IMR-90 (cell line): ENCODE measurements at regions not wholly inside any gene's neighbourhood (a gene's known extent, or its start where the extent isn't known, plus 50 kb on each side); places are given as distances from the start of the nearest gene placed in this dataset.

Source experiments
- ATAC-seq: fragments of 200-7000 bp; cut with Tn5 transposase; 2 replicates; pipeline ENCODE4 v1.9.1; 2020; ENCODE audit warnings: low read depth, mild to moderate bottlenecking, moderate library complexity
- BruUV-seq: library from RNA; stranded (reverse); fragments of 400-500 nt; replicated peaks from 2 replicates; lab custom pipeline; 2021; lab: Mats Ljungman, UMichigan
- CTCF ChIA-PET: fragments of 300-600 bp; formaldehyde crosslinking; extraction: SDS; loops from one replicate; lab custom pipeline; 2021; ENCODE audit warnings: antibody characterized with exemption; lab: Yijun Ruan, JAX
- POLR2A ChIA-PET: fragments of 300-600 bp; sonication (Branson Sonifier 250); formaldehyde crosslinking; loops from one replicate; lab custom pipeline; 2022; ENCODE audit warnings: antibody characterized with exemption; ENCODE audit not compliant: unreplicated experiment; lab: Charles Lee
- DNase-seq: peaks from one replicate; pipeline ENCODE4 v3.0.0; 2013
- H2AFZ ChIP-seq: replicated peaks from 2 replicates; pipeline ENCODE3; 2013; ENCODE audit warnings: low read length, mild to moderate bottlenecking; ENCODE audit not compliant: poor library complexity
- H2AK5ac ChIP-seq: 2 replicates; pipeline ENCODE4 v1.6.1; 2013; ENCODE audit warnings: low read depth, low read length, inconsistent platforms
- H2AK9ac ChIP-seq: replicated peaks from 2 replicates; pipeline ENCODE3; 2013; ENCODE audit warnings: mild to moderate bottlenecking, low read depth, low read length, moderate library complexity; ENCODE audit not compliant: poor library complexity
- H2BK120ac ChIP-seq: 2 replicates; pipeline ENCODE4 v1.6.1; 2013; ENCODE audit warnings: low read depth, low read length, inconsistent platforms
- H2BK15ac ChIP-seq: 3 replicates; pipeline ENCODE4 v1.6.1; 2013; ENCODE audit warnings: low read depth, low read length, inconsistent platforms
- H2BK20ac ChIP-seq: 2 replicates; pipeline ENCODE4 v1.6.1; 2013; ENCODE audit warnings: low read depth, mild to moderate bottlenecking, inconsistent platforms, low read length, moderate library complexity
- H2BK5ac ChIP-seq: 2 replicates; pipeline ENCODE4 v1.6.1; 2013; ENCODE audit warnings: mild to moderate bottlenecking, low read depth, low read length, inconsistent platforms; ENCODE audit not compliant: poor library complexity, severe bottlenecking
- H3K14ac ChIP-seq: replicated peaks from 2 replicates; pipeline ENCODE4 v1.6.1; 2013; ENCODE audit warnings: low read depth, low read length, inconsistent platforms
- H3K18ac ChIP-seq: 2 replicates; pipeline ENCODE4 v1.6.1; 2013; ENCODE audit warnings: low read depth, low read length, control low read depth
- H3K23ac ChIP-seq: 2 replicates; pipeline ENCODE4 v1.6.1; 2013; ENCODE audit warnings: low read depth, low read length, inconsistent platforms
- H3K27ac ChIP-seq: 2 replicates; pipeline ENCODE4 v1.5.1; 2013; ENCODE audit warnings: mild to moderate bottlenecking, control low read depth, low read length; ENCODE audit not compliant: insufficient read depth
- H3K27me3 ChIP-seq: 2 replicates; pipeline ENCODE4 v1.6.1; 2013; ENCODE audit warnings: low read length; ENCODE audit not compliant: control insufficient read depth, insufficient read depth
- H3K36me3 ChIP-seq: 2 replicates; pipeline ENCODE4 v1.6.1; 2013; ENCODE audit warnings: low read length, mixed read lengths; ENCODE audit not compliant: control insufficient read depth, insufficient read depth
- H3K4ac ChIP-seq: 2 replicates; pipeline ENCODE4 v1.6.1; 2013; ENCODE audit warnings: low read depth, low read length, inconsistent platforms
- H3K4me1 ChIP-seq: 2 replicates; pipeline ENCODE4 v1.6.1; 2013; ENCODE audit warnings: low read length, mixed read lengths; ENCODE audit not compliant: control insufficient read depth, insufficient read depth
- H3K4me2 ChIP-seq: 2 replicates; pipeline ENCODE4 v1.6.1; 2013; ENCODE audit warnings: low read depth, mild to moderate bottlenecking, control low read depth, low read length, moderate library complexity
- H3K4me3 ChIP-seq: 2 replicates; pipeline ENCODE4 v1.5.1; 2013; ENCODE audit warnings: low read depth, mild to moderate bottlenecking, control low read depth, low read length, moderate library complexity; ENCODE audit not compliant: insufficient read depth
- H3K56ac ChIP-seq: 2 replicates; pipeline ENCODE4 v1.6.1; 2013; ENCODE audit warnings: low read length, inconsistent platforms; ENCODE audit not compliant: insufficient read depth; ENCODE audit errors: extremely low read depth
- H3K79me1 ChIP-seq, 2 experiments: 2 replicates each; pipeline ENCODE4 v1.6.1; 2013; ENCODE audit warnings: low read length in 2 of 2, inconsistent platforms in 1 of 2, low read depth in 1 of 2
- H3K9ac ChIP-seq: 2 replicates; pipeline ENCODE4 v1.6.1; 2013; ENCODE audit warnings: low read depth, low read length, control low read depth
- H3K9me1 ChIP-seq: 2 replicates; pipeline ENCODE4 v1.6.1; 2013; ENCODE audit warnings: low read length, inconsistent platforms; ENCODE audit not compliant: insufficient read depth
- H3K9me3 ChIP-seq: 2 replicates; pipeline ENCODE4 v1.6.1; 2013; ENCODE audit warnings: low read length; ENCODE audit not compliant: control insufficient read depth, insufficient read depth
- H4K20me1 ChIP-seq: 2 replicates; pipeline ENCODE4 v1.6.1; 2013; ENCODE audit warnings: low read length, inconsistent platforms; ENCODE audit not compliant: insufficient read depth
- H4K5ac ChIP-seq: 2 replicates; pipeline ENCODE4 v1.6.1; 2013; ENCODE audit warnings: mild to moderate bottlenecking, low read depth, low read length, control low read depth
- H4K8ac ChIP-seq, 2 experiments: 2 replicates each; pipeline ENCODE4 v1.6.1; 2013; ENCODE audit warnings: low read depth in 2 of 2, low read length in 2 of 2, control low read depth in 1 of 2, inconsistent platforms in 1 of 2
- H4K91ac ChIP-seq: 2 replicates; pipeline ENCODE4 v1.6.1; 2013; ENCODE audit warnings: low read depth, low read length, inconsistent platforms; ENCODE audit not compliant: insufficient read depth
- POLR2A ChIP-seq: IDR thresholded peaks from 2 replicates; pipeline ENCODE4 v1.6.1; 2012; ENCODE audit warnings: mild to moderate bottlenecking, low read depth, low read length
- WGBS, 2 experiments: methylation state at CpG; one replicate each; pipeline versions ENCODE4 v1.1.5 to v1.1.7; 2013; ENCODE audit warnings: missing lambda C conversion rate in 2 of 2; ENCODE audit not compliant: insufficient read length in 1 of 2; ENCODE audit errors: extremely low coverage in 2 of 2; 5-methylcytosine and 5-hydroxymethylcytosine counted together
- dilution Hi-C: fragments of 300-500 bp; cut with HindIII; formaldehyde crosslinking; loops from one replicate; pipeline ENCODE4 v1.14.3; 2018; ENCODE audit warnings: low sequenced_read_pairs; ENCODE audit not compliant: unreplicated experiment
- in situ Hi-C: fragments of 300-500 bp; cut with MboI; formaldehyde crosslinking; loops from 3 replicates; pipeline ENCODE4 v1.14.3; 2019; ENCODE audit warnings: low sequenced_read_pairs, inconsistent platforms, mixed read lengths
- intact Hi-C: fragments of 100-400 bp; cut with micrococcal nuclease; formaldehyde crosslinking; loops from 2 replicates; pipeline ENCODE4 v1.10.0; 2022

DNA sequence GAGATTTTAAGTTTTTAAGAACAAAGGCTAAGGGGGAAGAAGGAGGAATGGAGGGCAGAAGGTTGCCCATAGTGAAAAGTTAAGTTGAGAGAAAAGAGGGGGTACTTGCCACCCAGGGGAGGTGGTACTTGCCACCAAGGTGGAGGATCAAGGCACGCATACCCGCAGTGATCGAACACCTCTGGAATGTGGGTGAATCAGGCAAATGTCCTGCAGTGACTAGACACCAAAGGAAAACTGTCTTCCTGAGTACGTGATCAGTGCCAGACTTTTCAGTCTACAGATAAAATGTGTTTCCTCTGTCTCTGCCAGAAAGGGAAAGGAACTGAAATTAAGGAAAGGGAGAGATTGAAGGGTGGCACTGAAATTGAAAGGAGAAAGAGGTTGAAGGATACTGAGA is 2285.3 kb downstream of the TP53TG3F start:
- CTCF ChIA-PET, result no interaction called here
- no peak overlapping the region for H3K4ac ChIP-seq
- H4K20me1 ChIP-seq, result no peaks in the 10 kb centered on the region
- H3K79me1 ChIP-seq, result no peaks in the 10 kb centered on the region
- DNase-seq, result no peak
- peaks cover 22% of the 10 kb centered on the region for H3K9me3 ChIP-seq
- in situ Hi-C loops, result no loop called here
- H3K56ac ChIP-seq, result no peak overlapping the region
- H2BK20ac ChIP-seq, result no peak overlapping the region
- no peak overlapping the region for H3K9ac ChIP-seq
- BruUV-seq, result no TSS peak
- ATAC-seq, result no peak
- no peak overlapping the region for H2AK5ac ChIP-seq
- dilution Hi-C loops, result no loop called here
- H2AK9ac ChIP-seq, result no peak overlapping the region
- no peaks in the 10 kb centered on the region for H3K27me3 ChIP-seq
- no peak overlapping the region for H3K14ac ChIP-seq
- H2BK15ac ChIP-seq, result no peak overlapping the region
- no peak overlapping the region for H2AFZ ChIP-seq
- no peaks in the 10 kb centered on the region for H3K9me1 ChIP-seq
- H4K5ac ChIP-seq, result no peak overlapping the region
- H3K4me3 ChIP-seq, result no peak overlapping the region
- WGBS, 2 experiments, result 29% methylated on average over 1 of the region's 4 CpGs; no CpG with 5 or more reads in 1 of the 2 experiments
- intact Hi-C loops, result no loop called here
- no peak overlapping the region for H3K23ac ChIP-seq
- no peak overlapping the region for H3K4me2 ChIP-seq
- TF ChIP-seq POLR2A, result no peak
- no peak overlapping the region for H2BK120ac ChIP-seq
- POLR2A ChIA-PET, result no interaction called here
- no peak overlapping the region for H2BK5ac ChIP-seq
- no peaks in the 10 kb centered on the region for H3K36me3 ChIP-seq
- no peak overlapping the region for H4K8ac ChIP-seq
- H3K27ac ChIP-seq, result no peak overlapping the region
- H3K18ac ChIP-seq, result no peak overlapping the region
- H3K4me1 ChIP-seq, result no peaks in the 10 kb centered on the region
- no peak overlapping the region for H4K91ac ChIP-seq
